DMS53 (cell line): ENCODE measurements at regions not wholly inside any gene's neighbourhood (a gene's known extent, or its start where the extent isn't known, plus 50 kb on each side); places are given as distances from the start of the nearest gene placed in this dataset.

Source experiments
- DNase-seq: peaks from one replicate; lab custom pipeline; 2025; lab: John Stamatoyannopoulos, UW

- no peak for DNase-seq
Measured at GRCh38 chr17:34825884-34826283, 135.4 kb downstream of the CCT6B start.

GRCh38 chr17:34825102-34825501, 136.2 kb downstream of the CCT6B start:
- no peak for DNase-seq

DNA sequence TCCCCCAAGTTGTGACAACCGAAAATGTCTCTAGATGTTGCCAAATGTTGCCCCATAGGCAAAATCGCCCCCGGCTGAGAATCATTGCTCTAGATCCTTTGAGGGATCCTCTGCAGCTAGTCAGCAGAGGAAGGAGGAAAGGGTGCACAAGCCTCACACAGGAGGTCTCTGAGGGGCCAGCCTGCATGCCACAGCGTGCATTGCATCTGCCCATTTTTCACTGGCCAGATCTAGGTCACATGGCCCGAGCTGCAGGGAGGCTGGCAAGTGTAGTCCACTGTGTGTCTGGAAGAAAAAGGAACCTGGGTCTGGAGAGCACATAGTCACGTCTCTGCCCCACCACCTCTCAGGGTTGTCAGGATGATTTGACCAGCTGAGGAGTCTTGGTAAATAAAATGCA, 138.2 kb downstream of the CCT6B start:
- DNase-seq, result no peak

GRCh38 chr17:34822007-34822739, 139.1 kb downstream of the CCT6B start:
- DNase-seq, result no peak

GRCh38 chr17:34820922-34821321, 140.3 kb downstream of the CCT6B start:
- DNase-seq, result peak; percentile 12

GRCh38 chr17:34820248-34820801, 140.9 kb downstream of the CCT6B start:
- DNase-seq, result no peak

DNA sequence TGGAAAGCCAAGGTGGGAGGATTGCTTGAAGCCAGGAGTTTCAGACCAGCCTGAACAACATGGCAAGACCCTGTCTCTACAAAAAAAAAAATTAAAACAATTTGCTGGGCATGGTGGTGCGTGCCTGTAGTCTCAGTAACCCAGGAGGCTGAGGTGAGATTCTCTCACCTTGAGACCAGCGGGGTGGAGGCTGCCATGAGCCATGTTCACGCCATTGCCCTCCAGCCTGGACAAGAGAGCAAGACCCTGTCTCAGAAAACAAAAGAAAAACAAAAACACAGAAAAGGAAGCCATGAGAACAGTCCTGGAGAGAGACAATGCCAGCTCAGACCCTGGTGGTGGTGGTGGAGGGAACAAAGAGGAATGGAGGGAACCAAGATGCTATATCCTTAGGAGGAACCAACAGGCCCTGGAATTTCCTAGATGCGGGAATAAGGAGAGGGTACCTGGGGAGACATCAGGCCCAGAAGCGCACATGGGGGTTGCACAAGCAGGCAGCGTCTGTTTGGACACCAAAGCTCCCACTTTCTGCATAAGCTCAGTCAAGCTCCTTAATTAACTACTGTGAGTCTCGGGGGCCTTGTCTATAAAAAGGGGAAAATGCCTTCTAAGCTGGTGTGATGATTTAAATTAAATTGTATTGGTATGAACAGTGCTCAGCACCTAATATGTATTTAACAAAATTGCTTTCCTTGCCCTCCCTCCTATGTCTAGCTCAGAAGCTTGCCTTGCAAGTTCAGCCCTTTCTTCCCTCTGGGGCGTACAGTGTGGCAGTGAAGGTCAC, 143.8 kb downstream of the CCT6B start:
- no peak for DNase-seq

GRCh38 chr17:34816848-34817247, 144.4 kb downstream of the CCT6B start:
- no peak for DNase-seq

- no peak for DNase-seq
Measured at GRCh38 chr17:34813290-34813689, 148.0 kb downstream of the CCT6B start.

DNA sequence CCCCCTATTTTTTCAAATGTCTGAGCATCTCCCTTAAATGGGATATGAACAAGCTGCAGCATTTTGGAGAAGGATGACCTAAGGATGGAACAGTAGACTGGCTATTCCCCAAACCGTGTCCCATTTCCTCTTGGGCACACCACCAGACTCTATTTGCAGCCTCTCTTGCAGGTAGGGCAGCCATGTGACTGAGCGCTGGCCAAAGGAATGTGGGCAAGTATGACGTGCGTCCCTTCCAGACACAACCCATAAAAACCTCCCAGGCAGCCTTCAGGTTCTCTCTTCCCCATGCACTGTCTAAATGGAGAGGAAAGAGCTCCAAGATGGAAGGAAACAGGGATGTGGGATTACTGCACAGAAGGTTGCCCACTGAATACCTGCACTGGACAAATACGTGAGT, 149.7 kb downstream of the CCT6B start:
- DNase-seq, result no peak

GRCh38 chr17:34800661-34801060, 160.6 kb downstream of the CCT6B start:
- no peak for DNase-seq

- no peak for DNase-seq
Measured at GRCh38 chr17:34799751-34800150, 161.5 kb downstream of the CCT6B start.

- no peak for DNase-seq
Measured at GRCh38 chr17:34798581-34798980, 162.7 kb downstream of the CCT6B start.

GRCh38 chr17:34797720-34798119, 163.5 kb downstream of the CCT6B start:
- DNase-seq, result no peak

- no peak for DNase-seq
Measured at GRCh38 chr17:34793231-34793908, 167.9 kb downstream of the CCT6B start.

DNA sequence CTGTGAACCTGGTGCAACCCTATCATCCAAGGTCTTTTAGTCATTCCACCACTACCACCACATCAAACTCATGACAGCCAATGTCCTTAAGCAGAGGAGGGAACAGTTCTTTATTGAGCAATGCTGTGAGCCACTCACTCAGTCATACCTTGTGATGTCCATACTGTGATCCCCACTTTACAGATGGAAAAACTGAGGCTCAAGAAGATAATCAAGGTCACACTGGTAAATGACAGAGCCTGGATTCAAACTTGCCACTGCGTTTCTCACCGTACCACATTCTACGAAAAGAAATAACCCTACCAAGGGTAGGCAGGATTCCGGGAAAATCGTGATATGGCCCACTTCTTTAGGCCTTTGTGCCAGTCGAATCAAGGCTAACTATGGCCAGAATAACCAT, 172.6 kb downstream of the CCT6B start:
- no peak for DNase-seq

DNA sequence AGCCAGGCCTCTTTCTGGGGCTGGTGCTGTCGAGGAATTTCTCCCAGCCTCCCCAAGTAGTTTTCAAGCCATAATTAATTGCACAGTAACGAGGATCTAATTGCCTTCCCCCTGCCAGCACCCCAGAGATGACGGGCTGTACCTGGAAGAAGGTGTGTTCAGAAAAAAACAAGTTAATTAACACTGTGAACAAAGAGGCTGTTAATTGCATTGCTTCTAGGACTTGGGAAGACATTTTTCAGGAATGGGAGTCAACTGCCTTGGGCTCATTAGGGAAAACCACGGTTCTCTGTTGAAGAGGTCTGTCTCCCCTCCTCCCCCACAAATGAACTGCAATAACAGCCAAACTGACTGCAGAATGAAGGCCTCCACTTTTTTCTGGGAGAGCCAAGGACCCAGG, 176.7 kb downstream of the CCT6B start:
- DNase-seq, result no peak

DNA sequence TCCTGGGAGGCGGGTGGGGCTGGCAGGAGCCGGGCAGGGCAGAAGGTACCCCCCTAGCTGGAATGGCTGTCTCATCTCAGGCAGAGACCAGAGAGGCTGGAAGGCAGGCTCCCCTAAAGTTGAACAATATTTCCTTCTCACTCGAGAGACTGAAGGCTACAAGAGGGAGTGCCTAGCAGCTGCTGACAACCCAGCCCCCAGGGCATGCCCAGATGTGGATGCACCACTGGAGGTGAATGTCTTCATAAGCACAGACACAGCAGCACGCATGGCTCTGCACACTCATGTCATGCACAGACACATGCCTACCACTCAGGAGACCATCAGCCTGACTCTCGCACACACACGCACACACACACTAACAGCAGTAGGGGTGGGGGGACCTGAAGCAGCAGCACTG, 179.0 kb downstream of the CCT6B start:
- no peak for DNase-seq

- DNase-seq, result no peak
Measured at GRCh38 chr17:34781571-34782108, 179.6 kb downstream of the CCT6B start.

DNA sequence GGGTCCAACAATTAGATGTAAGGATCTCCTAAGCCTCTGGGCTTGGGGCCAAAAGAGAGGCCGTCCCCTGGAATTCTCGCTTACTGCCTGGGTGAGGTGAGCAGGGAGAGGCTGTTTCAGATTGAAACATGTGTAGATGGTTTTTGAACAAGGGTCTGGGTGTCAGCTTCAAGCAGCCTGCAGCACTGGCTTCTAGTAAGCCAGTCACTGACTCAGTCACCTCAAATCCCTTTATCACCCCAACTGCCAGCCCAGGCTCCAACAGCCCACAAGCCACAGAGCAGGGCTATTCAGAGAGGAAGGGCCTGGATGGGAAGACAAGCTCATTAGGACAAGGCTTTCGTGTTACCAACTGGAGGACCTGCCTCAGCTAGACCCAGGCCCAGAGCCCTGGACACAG, 180.2 kb downstream of the CCT6B start:
- no peak for DNase-seq

- no peak for DNase-seq
Measured at GRCh38 chr17:34780438-34780837, 180.8 kb downstream of the CCT6B start.
